Stomach (tissue), 8 donors: ENCODE measurements at regions not wholly inside any gene's neighbourhood (a gene's known extent, or its start where the extent isn't known, plus 50 kb on each side); places are given as distances from the start of the nearest gene placed in this dataset.

Experiments
- DNase-seq, 2 donors: peaks; one replicate each; pipeline versions ENCODE4 v3.0.0 to v3.0.0-alpha.2; 2013 to 2019
- H3K27ac ChIP-seq, 5 donors: fragments of 200-600 bp in 4 of 5; sonication (generic) in 4 of 5; one replicate each; pipeline ENCODE4 v1.5.1; 2013 to 2019; ENCODE audit warnings: mild to moderate bottlenecking in 1 of 5, moderate library complexity in 1 of 5
- H3K27me3 ChIP-seq, 3 donors: fragments of 200-600 bp; sonication (generic); one replicate each; pipeline ENCODE4 v1.5.1; 2017 to 2019; ENCODE audit warnings: mixed run types in 1 of 3
- H3K36me3 ChIP-seq, 4 donors: fragments of 200-600 bp; sonication (generic); 1 replicate in 3 of 4; 2 replicates in 1 of 4; pipeline ENCODE4 v1.5.1; 2016 to 2019
- H3K4me1 ChIP-seq, 4 donors: fragments of 200-600 bp; sonication (generic); one replicate each; pipeline ENCODE4 v1.5.1; 2016 to 2019
- H3K4me3 ChIP-seq, 4 donors: fragments of 200-600 bp; sonication (generic) in 3 of 4; one replicate each; pipeline ENCODE4 v1.5.1; 2016 to 2019; ENCODE audit warnings: mild to moderate bottlenecking in 1 of 4
- H3K9me3 ChIP-seq, 4 donors: fragments of 200-600 bp; sonication (generic); one replicate each; pipeline ENCODE4 v1.5.1; 2016 to 2019
- CTCF ChIP-seq, 7 experiments: fragments of 450-650 bp in 4 of 7; fragments of 200-600 bp in 3 of 7; sonication (generic) in 3 of 7; IDR thresholded peaks; one replicate each; pipeline ENCODE4 v1.5.1; 2016 to 2019; ENCODE audit warnings: antibody characterized with exemption in 7 of 7, control low read depth in 2 of 7, mild to moderate bottlenecking in 1 of 7
- EP300 ChIP-seq: sonication (generic); formaldehyde crosslinking; IDR thresholded peaks from one replicate; pipeline ENCODE4 v1.6.1; 2017; ENCODE audit warnings: antibody characterized with exemption
- POLR2A ChIP-seq, 4 donors: fragments of 450-650 bp; IDR thresholded peaks; one replicate each; pipeline ENCODE4 v1.6.1; 2016; ENCODE audit warnings: antibody characterized with exemption in 4 of 4, control low read depth in 2 of 4, mild to moderate bottlenecking in 1 of 4, moderate library complexity in 1 of 4
- POLR2AphosphoS5 ChIP-seq, 3 donors: sonication (generic); formaldehyde crosslinking; IDR thresholded peaks; one replicate each; pipeline ENCODE4 v1.6.1; 2016; ENCODE audit warnings: antibody characterized with exemption in 3 of 3
- WGBS, 5 donors: extraction: QIAGEN DNeasy Blood & Tissue Kit in 3 of 5; methylation state at CpG; one replicate each; pipeline versions ENCODE4 v1.1.5 to v1.1.7; 2013 to 2018; 5-methylcytosine and 5-hydroxymethylcytosine counted together
- intact Hi-C: fragments of 100-400 bp; cut with DNase I; formaldehyde crosslinking; loops from one replicate; pipeline ENCODE4 v1.15.1; 2023; ENCODE audit warnings: low total_unique reads
- donor health status: healthy with polysubstance abuse.
- donor health status: Bipolar disorder and iron deficiency.
- donor health status: healthy.

- no peak for DNase-seq
- H3K36me3 ChIP-seq = no peaks in the 10 kb centered on the region
- H3K9me3 ChIP-seq = peaks cover 0 to 21% (median 13%) of the 10 kb centered on the region in 4 donors
- no peak overlapping the region for H3K27ac ChIP-seq
- intact Hi-C loops = no loop called here
- H3K27me3 ChIP-seq = no peaks in the 10 kb centered on the region
- H3K4me1 ChIP-seq = no peaks in the 10 kb centered on the region
- no peak overlapping the region for H3K4me3 ChIP-seq
- TF ChIP-seq POLR2A (IDR thresholded peaks at IDR 0.05) (no peak), CTCF (IDR thresholded peaks at IDR 0.05) (no peak), POLR2AphosphoS5 (IDR thresholded peaks at IDR 0.05) (no peak), EP300 (no peak)
Observed at GRCh38 chr5:53389093-53389492, 91.3 kb upstream of the FST start.

DNA sequence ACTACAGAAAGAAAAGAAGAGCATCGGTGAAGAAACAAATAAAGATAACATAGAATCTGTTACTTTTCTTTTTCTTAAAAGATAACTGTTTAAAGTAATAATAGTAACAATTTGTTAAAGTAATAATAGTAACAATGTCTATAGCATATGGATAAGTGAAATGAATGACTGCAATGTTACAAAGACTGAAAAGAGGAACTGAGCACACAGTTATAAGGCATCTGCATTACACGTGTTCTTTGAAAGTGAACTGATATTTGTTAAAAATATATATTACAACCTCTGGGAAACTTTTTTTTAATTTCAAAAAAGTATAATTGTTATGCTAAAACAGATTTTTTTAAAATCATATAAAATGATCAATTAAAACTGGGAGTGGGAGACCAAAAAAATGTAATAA is 88.4 kb upstream of the FST start:
- Histone ChIP-seq H3K27ac (no peak overlapping the region), H3K9me3 (peaks cover 0 to 21% (median 13%) of the 10 kb centered on the region in 4 donors), H3K4me3 (no peak overlapping the region), H3K4me1 (no peaks in the 10 kb centered on the region), H3K36me3 (no peaks in the 10 kb centered on the region), H3K27me3 (no peaks in the 10 kb centered on the region)
- TF ChIP-seq POLR2A (IDR thresholded peaks at IDR 0.05) = no peak
- TF ChIP-seq EP300 = no peak
- TF ChIP-seq POLR2AphosphoS5 (IDR thresholded peaks at IDR 0.05) = no peak
- WGBS, 5 donors = 79 to 91% (median 80%) methylated on average over 2 of the region's 2 CpGs
- no peak for DNase-seq
- intact Hi-C loops = no loop called here

GRCh38 chr5:53394808-53395207 is 85.6 kb upstream of the FST start:
- Histone ChIP-seq H3K4me1 (no peaks in the 10 kb centered on the region), H3K9me3 (peaks cover 0 to 6% (median 0%) of the 10 kb centered on the region in 4 donors), H3K27me3 (no peaks in the 10 kb centered on the region), H3K36me3 (no peaks in the 10 kb centered on the region), H3K4me3 (no peak overlapping the region), H3K27ac (no peak overlapping the region)
- TF ChIP-seq CTCF (IDR thresholded peaks at IDR 0.05) (no peak), EP300 (no peak), POLR2AphosphoS5 (IDR thresholded peaks at IDR 0.05) (no peak), POLR2A (IDR thresholded peaks at IDR 0.05) (no peak)
- intact Hi-C loops = no loop called here
- no peak for DNase-seq

GRCh38 chr5:53397141-53397757 is 83.2 kb upstream of the FST start:
- Histone ChIP-seq H3K4me3 (no peak overlapping the region), H3K36me3 (no peaks in the 10 kb centered on the region), H3K27ac (no peak overlapping the region), H3K9me3 (no peaks in the 10 kb centered on the region), H3K27me3 (no peaks in the 10 kb centered on the region), H3K4me1 (no peaks in the 10 kb centered on the region)
- intact Hi-C loops = no loop called here
- no peak for DNase-seq
- 67 to 74% (median 72%) methylated on average over 5 of the region's 5 CpGs for WGBS, 5 donors
- TF ChIP-seq CTCF (IDR thresholded peaks at IDR 0.05) = no peak
- TF ChIP-seq POLR2AphosphoS5 (IDR thresholded peaks at IDR 0.05) = no peak
- no peak for TF ChIP-seq POLR2A (IDR thresholded peaks at IDR 0.05)
- no peak for TF ChIP-seq EP300

DNA sequence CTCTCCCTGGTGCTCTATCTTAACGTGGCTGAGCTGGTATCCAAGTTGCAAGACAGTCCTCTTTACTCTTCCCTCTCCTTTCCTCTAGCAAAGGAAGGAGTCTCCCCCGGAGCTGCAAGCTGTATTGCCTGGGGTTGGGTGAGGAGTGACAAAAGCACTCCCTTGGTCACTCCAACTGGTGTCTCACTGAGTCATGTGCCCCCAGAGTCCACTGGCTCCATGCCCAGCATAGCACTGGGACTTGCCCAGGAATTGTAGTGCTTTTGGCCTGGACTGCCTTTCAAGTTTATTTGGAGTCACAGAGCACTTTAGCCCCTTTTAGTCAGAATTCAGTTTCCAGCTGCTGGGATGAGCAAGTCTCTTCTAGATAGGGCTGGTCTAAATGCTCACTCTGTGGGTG is 82.6 kb upstream of the FST start:
- no peak for TF ChIP-seq POLR2AphosphoS5 (IDR thresholded peaks at IDR 0.05)
- TF ChIP-seq CTCF (IDR thresholded peaks at IDR 0.05) = no peak
- no peak for TF ChIP-seq EP300
- no peak for TF ChIP-seq POLR2A (IDR thresholded peaks at IDR 0.05)
- intact Hi-C loops = no loop called here
- no peaks in the 10 kb centered on the region for H3K36me3 ChIP-seq
- DNase-seq = peak in 1 of 2 donors; percentile 4
- H3K9me3 ChIP-seq = no peaks in the 10 kb centered on the region
- no peaks in the 10 kb centered on the region for H3K4me1 ChIP-seq
- 14 to 60% (median 51%) methylated on average over 2 of the region's 2 CpGs for WGBS, 5 donors
- no peak overlapping the region for H3K27ac ChIP-seq
- no peaks in the 10 kb centered on the region for H3K27me3 ChIP-seq
- H3K4me3 ChIP-seq = no peak overlapping the region
